PFSK-1 (cell line): ENCODE measurements at regions not wholly inside any gene's neighbourhood (a gene's known extent, or its start where the extent isn't known, plus 50 kb on each side); places are given as distances from the start of the nearest gene placed in this dataset.

Experiments used
- POLR2AphosphoS5 ChIP-seq: IDR thresholded peaks from 2 replicates; pipeline ENCODE4 v1.6.1; 2012; ENCODE audit warnings: low read depth, mild to moderate bottlenecking, control low read depth, low read length, moderate library complexity
- SIN3A ChIP-seq: IDR thresholded peaks from 2 replicates; pipeline ENCODE4 v1.6.1; 2012; ENCODE audit warnings: mild to moderate bottlenecking, low read length, moderate library complexity, borderline replicate concordance; ENCODE audit not compliant: insufficient read depth
- TF ChIP-seq, protein P1 (sequence below), 2 experiments: IDR thresholded peaks; 2 replicates each; pipeline versions ENCODE4 v1.6.1 to v1.8.0; 2011 to 2012; ENCODE audit warnings: low read depth in 2 of 2, low read length in 2 of 2, control low read depth in 1 of 2, inconsistent platforms in 1 of 2, mild to moderate bottlenecking in 1 of 2, moderate library complexity in 1 of 2; ENCODE audit not compliant: insufficient read depth in 1 of 2

- no peak for TF ChIP-seq POLR2AphosphoS5
- TF ChIP-seq, protein P1, sequence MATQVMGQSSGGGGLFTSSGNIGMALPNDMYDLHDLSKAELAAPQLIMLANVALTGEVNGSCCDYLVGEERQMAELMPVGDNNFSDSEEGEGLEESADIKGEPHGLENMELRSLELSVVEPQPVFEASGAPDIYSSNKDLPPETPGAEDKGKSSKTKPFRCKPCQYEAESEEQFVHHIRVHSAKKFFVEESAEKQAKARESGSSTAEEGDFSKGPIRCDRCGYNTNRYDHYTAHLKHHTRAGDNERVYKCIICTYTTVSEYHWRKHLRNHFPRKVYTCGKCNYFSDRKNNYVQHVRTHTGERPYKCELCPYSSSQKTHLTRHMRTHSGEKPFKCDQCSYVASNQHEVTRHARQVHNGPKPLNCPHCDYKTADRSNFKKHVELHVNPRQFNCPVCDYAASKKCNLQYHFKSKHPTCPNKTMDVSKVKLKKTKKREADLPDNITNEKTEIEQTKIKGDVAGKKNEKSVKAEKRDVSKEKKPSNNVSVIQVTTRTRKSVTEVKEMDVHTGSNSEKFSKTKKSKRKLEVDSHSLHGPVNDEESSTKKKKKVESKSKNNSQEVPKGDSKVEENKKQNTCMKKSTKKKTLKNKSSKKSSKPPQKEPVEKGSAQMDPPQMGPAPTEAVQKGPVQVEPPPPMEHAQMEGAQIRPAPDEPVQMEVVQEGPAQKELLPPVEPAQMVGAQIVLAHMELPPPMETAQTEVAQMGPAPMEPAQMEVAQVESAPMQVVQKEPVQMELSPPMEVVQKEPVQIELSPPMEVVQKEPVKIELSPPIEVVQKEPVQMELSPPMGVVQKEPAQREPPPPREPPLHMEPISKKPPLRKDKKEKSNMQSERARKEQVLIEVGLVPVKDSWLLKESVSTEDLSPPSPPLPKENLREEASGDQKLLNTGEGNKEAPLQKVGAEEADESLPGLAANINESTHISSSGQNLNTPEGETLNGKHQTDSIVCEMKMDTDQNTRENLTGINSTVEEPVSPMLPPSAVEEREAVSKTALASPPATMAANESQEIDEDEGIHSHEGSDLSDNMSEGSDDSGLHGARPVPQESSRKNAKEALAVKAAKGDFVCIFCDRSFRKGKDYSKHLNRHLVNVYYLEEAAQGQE (IDR thresholded peaks at IDR 0.05; ENCODE audit: insufficient read depth in 1 of 2, low read depth in 2 of 2, low read length in 2 of 2): no peak
- no peak for TF ChIP-seq SIN3A
Observed at GRCh38 chr18:28350821-28351220, 173.9 kb upstream of the CDH2 start.
